ENCODE measurements at regions not wholly inside any gene's neighbourhood (a gene's known extent, or its start where the extent isn't known, plus 50 kb on each side); places are given as distances from the start of the nearest gene placed in this dataset.

- no peaks in the 10 kb centered on the region for H3K27me3 ChIP-seq (replicated peaks; ENCODE audit: control insufficient read depth, insufficient read depth, low read length)
- TF ChIP-seq CTCF (IDR thresholded peaks at IDR 0.05; ENCODE audit: insufficient read depth, low read length, poor library complexity, severe bottlenecking): no peak
- no peak overlapping the region for H3K4me3 ChIP-seq (replicated peaks; ENCODE audit: low read depth, low read length)
- no peaks in the 10 kb centered on the region for H3K36me3 ChIP-seq (ENCODE audit: control insufficient read depth, insufficient read depth, low read length)
- no peak for DNase-seq (ENCODE audit: extremely low read depth, insufficient read length)
These were observed 595.0 kb downstream of the TBC1D22A start for GRCh38 chr22:47357493-47357892.

DNA sequence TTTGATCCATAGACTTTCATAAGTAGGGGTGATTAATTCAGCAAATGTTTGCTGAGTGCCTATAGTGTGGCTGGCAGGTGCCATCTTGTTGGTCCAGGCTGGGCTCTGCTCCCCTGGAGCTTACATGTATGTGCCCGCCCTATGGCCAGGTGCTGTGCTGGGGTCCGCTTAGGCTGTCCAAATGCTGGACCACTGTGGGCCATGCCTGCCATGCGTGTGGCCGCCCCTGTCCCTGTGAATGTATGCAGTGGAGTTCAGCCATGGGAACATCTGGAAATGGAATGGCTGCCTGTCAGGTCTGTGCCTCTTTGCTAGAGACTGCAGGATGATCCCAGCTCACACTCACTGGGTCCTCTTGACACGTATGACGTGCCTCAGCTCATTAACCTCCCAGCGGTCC lies 594.6 kb downstream of the TBC1D22A start:
- Histone ChIP-seq H3K27me3 (replicated peaks; ENCODE audit: control insufficient read depth, insufficient read depth, low read length) (no peaks in the 10 kb centered on the region), H3K4me3 (replicated peaks; ENCODE audit: low read depth, low read length) (no peak overlapping the region), H3K36me3 (ENCODE audit: control insufficient read depth, insufficient read depth, low read length) (no peaks in the 10 kb centered on the region)
- no peak for DNase-seq (ENCODE audit: extremely low read depth, insufficient read length)
- no peak for TF ChIP-seq CTCF (IDR thresholded peaks at IDR 0.05; ENCODE audit: insufficient read depth, low read length, poor library complexity, severe bottlenecking)

DNA sequence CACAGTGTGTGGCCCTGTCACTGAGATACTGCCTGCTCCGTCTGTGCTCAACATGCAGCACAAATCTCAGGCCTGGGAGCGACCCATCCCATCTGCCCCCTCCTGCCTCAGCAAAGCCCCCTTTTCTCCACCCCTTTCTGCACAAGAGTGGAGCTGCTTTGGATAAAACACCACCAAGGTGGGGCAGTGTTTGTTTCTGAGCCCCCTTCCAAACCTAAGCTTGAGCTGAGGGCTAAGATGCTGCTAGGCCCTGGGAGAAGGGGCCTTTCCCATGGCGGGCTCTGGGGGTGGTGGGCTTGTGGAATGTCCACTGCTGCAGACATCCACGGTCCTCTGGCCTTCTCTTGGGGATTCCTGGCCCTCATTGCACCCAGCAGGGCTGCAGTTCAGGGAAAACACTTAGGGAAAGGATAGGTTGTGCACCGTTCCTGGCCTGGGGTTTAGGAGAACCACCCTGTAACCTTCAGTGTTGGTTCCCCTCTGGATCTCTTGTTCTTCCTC lies 594.1 kb downstream of the TBC1D22A start:
- Histone ChIP-seq H3K4me3 (replicated peaks; ENCODE audit: low read depth, low read length) (no peak overlapping the region), H3K36me3 (ENCODE audit: control insufficient read depth, insufficient read depth, low read length) (no peaks in the 10 kb centered on the region), H3K27me3 (replicated peaks; ENCODE audit: control insufficient read depth, insufficient read depth, low read length) (no peaks in the 10 kb centered on the region)
- no peak for DNase-seq (ENCODE audit: extremely low read depth, insufficient read length)
- TF ChIP-seq CTCF (IDR thresholded peaks at IDR 0.05; ENCODE audit: insufficient read depth, low read length, poor library complexity, severe bottlenecking): no peak

GRCh38 chr22:47355776-47356510 lies 593.5 kb downstream of the TBC1D22A start:
- H3K36me3 ChIP-seq (ENCODE audit: control insufficient read depth, insufficient read depth, low read length): no peaks in the 10 kb centered on the region
- no peak for TF ChIP-seq CTCF (IDR thresholded peaks at IDR 0.05; ENCODE audit: insufficient read depth, low read length, poor library complexity, severe bottlenecking)
- DNase-seq (ENCODE audit: extremely low read depth, insufficient read length): no peak
- H3K27me3 ChIP-seq (replicated peaks; ENCODE audit: control insufficient read depth, insufficient read depth, low read length): no peaks in the 10 kb centered on the region
- no peak overlapping the region for H3K4me3 ChIP-seq (replicated peaks; ENCODE audit: low read depth, low read length)

GRCh38 chr22:47355388-47355725 lies 592.9 kb downstream of the TBC1D22A start:
- H3K27me3 ChIP-seq (replicated peaks; ENCODE audit: control insufficient read depth, insufficient read depth, low read length): no peaks in the 10 kb centered on the region
- no peak for TF ChIP-seq CTCF (IDR thresholded peaks at IDR 0.05; ENCODE audit: insufficient read depth, low read length, poor library complexity, severe bottlenecking)
- DNase-seq (ENCODE audit: extremely low read depth, insufficient read length): no peak
- no peaks in the 10 kb centered on the region for H3K36me3 ChIP-seq (ENCODE audit: control insufficient read depth, insufficient read depth, low read length)
- H3K4me3 ChIP-seq (replicated peaks; ENCODE audit: low read depth, low read length): no peak overlapping the region
